ENCODE measurements at regions not wholly inside any gene's neighbourhood (a gene's known extent, or its start where the extent isn't known, plus 50 kb on each side); places are given as distances from the start of the nearest gene placed in this dataset.

DNA sequence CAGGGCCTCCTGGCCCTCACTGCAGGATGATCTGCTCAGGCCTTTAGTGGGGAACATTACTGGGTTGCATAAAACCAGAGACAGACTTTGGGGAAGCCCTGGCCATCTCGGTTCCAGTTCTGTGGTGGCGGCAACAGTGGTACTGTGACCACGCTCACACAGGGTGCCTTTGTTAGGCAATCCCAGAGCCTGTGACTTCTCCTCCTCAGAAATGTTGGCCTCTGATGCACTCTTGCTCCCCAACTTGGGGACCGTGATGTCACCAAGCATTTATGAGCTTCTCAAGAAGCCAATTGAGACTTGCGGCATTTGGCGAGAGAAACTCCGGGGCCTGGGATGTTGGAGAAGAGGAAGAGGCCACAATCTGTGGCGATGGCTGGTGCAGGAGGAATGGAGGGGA lies 80.9 kb upstream of the PKDCC start:
- H3K4me3 ChIP-seq (ENCODE audit: control insufficient read depth, low read depth, low read length): no peak overlapping the region
- no peak for TF ChIP-seq CTCF (IDR thresholded peaks at IDR 0.05; ENCODE audit: control insufficient read depth, insufficient read depth, low read depth, low read length, missing control alignments)
- DNase-seq (ENCODE audit: low read depth): no peak

DNA sequence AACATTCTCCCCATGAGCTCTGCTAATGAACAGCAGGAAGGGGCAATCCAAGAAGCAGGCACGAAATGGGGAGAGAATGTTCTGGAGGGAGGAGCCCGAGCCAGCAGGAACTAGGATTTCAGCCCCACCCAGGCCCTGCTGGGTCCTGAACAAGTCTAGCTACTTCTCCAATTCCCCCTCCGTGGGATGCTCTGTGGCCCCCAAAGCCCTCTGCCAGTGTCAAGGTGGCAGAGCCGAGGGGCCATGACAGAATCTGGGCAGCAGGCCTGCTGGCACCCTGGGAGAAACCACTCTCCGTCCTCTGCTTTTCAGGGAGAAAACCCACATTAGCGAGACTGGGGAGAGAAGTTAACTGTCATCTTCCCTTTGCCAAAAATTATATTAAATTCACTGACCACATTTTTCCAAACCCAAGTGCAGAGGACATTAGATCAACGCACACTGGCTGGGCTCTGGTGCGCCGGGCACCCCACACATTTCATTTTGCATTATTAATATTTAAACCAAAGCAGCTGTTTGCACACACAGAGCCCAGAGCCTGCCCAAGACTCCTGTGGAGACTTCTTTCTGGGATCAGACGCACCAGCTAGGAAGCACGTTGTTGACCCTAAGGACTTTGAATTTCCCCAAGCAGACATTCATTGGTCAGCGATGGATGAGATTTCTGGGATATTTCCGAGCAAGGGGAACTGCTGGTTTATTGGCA lies 80.2 kb upstream of the PKDCC start:
- DNase-seq (ENCODE audit: low read depth): no peak
- no peak overlapping the region for H3K4me3 ChIP-seq (ENCODE audit: control insufficient read depth, low read depth, low read length)
- TF ChIP-seq CTCF (IDR thresholded peaks at IDR 0.05; ENCODE audit: control insufficient read depth, insufficient read depth, low read depth, low read length, missing control alignments): no peak

- no peak for DNase-seq (ENCODE audit: low read depth)
- TF ChIP-seq CTCF (IDR thresholded peaks at IDR 0.05; ENCODE audit: control insufficient read depth, insufficient read depth, low read depth, low read length, missing control alignments): no peak
- H3K4me3 ChIP-seq (ENCODE audit: control insufficient read depth, low read depth, low read length): no peak overlapping the region
Measured at GRCh38 chr2:41968182-41968578, 79.6 kb upstream of the PKDCC start.

GRCh38 chr2:41970988-41971660 lies 76.7 kb upstream of the PKDCC start:
- DNase-seq (ENCODE audit: low read depth): peak; percentile 24

GRCh38 chr2:41972179-41972578 lies 75.6 kb upstream of the PKDCC start:
- no peak overlapping the region for H3K4me3 ChIP-seq (ENCODE audit: control insufficient read depth, low read depth, low read length)
- no peak for DNase-seq (ENCODE audit: low read depth)
- TF ChIP-seq CTCF (IDR thresholded peaks at IDR 0.05; ENCODE audit: control insufficient read depth, insufficient read depth, low read depth, low read length, missing control alignments): no peak

More at GRCh38 chr2:41970988-41971660, 76.7 kb upstream of the PKDCC start:
- H3K4me3 ChIP-seq (ENCODE audit: control insufficient read depth, low read depth, low read length): no peak overlapping the region
- no peak for TF ChIP-seq CTCF (IDR thresholded peaks at IDR 0.05; ENCODE audit: control insufficient read depth, insufficient read depth, low read depth, low read length, missing control alignments)

DNA sequence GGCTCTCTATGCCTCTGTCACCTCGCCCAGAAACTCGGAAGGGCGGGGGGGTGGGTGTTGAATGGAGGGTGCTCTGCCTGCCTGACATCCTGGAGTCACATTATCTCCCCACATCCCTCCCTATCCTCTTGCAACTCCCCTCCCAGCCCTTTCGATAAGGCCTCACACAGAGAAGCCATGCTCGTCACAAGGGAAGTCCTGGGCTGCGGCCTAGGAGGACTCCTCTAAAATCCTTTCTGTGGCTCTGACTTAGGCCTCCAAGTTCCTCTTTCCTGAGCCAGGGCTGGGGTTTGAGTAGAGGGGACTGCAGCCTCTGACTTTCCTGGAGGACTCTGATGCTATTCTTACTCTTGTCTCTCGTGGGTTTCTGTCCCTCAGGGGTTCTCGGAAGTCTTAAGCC lies 75.0 kb upstream of the PKDCC start:
- no peak for DNase-seq (ENCODE audit: low read depth)
- H3K4me3 ChIP-seq (ENCODE audit: control insufficient read depth, low read depth, low read length): no peak overlapping the region
- TF ChIP-seq CTCF (IDR thresholded peaks at IDR 0.05; ENCODE audit: control insufficient read depth, insufficient read depth, low read depth, low read length, missing control alignments): no peak
